Stimulated activated CD8-positive, alpha-beta memory T cell treated with anti-CD3 and anti-CD28 coated beads, Interleukin-4, amount 100 ng/mL, for 1 hour (primary cell): ENCODE measurements at regions not wholly inside any gene's neighbourhood (a gene's known extent, or its start where the extent isn't known, plus 50 kb on each side); places are given as distances from the start of the nearest gene placed in this dataset.

Experiments
- DNase-seq, 2 donors: peaks; one replicate each; pipeline ENCODE4 v3.0.0-alpha.2; 2020; ENCODE audit warnings: low read depth in 2 of 2, low spot score in 1 of 2

DNA sequence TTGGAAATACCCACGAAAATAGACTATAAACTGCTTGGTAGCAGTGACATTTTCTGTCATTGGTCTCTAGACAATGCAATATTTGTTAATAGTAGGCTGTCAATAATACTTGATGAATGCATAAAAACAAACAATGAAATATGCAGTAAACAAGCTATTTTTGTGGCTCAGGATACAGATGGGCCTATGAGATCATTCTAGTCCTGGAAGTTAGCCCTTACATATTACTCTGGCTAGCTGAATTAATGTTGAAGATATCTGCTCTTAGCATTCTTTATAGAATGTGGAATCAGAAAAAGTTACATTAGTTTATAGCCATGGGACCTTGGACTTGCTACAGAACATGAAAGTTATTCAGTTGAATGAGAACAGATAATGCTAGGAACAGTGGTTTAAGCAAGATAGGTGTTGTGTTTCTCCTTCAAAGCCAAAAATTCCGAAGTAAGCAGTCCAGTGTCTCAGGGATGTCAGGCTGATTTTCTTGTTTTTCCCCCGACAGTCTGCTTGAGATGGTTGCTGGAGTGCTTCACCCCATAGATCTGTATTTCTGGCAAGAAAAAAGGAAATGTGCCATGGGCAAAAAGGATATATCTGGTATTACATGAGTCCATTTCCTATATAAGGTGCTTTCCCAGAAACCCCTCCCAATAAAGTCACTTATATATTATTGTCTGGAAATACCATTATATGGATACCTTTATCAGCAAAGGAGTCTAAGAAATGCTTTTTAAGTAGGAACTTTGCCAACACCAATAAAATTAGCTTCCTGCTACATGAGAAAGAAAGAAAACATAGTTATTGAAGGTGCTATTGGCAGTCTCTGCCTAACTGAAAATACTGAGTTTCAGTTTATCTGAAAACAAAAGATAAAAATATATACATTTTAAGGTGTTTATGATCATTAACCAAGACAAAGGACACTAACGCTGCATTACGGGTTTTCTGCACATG, 619.4 kb upstream of the ATP2B1 start:
- no peak for DNase-seq

DNA sequence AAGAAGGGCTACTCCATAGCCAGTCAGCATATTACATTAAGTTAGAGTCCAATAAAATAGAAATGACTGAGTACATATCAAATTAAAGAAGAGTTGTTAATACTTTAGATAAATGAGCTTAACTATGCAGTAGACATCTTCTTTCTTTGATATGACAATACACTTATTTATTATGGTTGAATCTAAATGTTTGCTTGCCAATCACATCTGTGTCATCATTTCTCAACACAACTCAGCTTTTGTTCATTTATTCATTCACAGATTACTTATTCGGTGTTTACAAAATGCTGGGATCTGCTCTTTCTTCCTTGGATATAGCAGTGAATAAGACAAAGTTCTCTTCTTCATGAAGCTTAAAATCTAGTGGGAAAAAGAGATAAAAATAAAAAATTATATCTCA, 614.6 kb upstream of the ATP2B1 start:
- no peak for DNase-seq

DNA sequence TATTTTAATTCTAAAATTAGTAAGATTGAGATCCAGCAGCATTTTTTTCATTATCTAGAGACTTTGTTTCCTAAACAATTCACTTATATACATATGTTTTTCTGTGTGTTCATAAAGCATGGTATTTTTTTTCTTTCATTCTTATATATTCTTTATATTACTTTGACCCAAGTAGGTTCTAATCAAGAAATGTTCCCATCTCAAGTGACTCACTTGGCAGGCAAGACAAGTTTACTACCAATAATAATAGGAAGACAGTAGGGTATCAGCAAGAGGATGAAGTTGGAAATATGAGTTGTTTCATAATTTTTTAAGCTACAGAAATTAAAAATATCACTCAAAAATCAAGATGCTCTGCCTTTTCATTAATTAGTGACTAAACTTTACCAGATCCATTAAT, 613.4 kb upstream of the ATP2B1 start:
- no peak for DNase-seq

DNA sequence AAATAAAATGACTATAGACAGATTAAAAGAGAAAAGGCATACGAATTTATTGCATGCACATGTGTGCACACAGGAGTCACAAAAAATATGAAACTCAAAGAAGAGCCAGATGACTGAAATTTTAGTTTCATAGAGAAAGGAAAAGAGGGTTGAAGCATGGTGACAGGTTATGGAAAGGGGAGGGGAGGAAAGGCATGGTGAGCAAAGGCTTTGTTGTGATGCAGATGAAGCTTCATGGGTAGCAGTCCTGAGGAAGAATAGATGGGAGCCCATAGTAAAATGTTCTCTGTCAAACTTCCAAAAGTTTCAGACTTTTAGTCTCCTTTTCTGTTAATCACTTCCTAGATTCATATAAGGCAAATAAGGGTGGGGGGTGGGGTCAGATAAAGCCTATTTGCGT, 612.7 kb upstream of the ATP2B1 start:
- no peak for DNase-seq

DNA sequence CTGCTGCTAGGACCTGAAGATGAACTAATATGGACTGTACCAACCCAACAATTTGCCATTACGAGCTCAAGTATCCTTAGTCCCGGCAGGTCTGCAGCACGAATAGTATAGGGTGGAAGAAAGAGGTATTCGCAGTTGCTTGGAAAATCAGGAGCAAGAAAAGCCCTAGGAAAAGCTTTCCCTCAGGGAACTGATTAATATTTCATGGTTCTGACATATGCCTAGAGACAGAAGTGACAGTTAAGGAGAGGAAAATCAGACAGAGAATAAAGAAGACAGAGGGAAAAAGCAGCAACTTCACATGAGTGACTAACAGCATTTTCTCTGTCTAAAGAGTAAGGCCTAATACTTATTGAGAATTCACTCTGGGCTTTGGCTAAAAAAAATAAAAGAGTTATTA, 602.9 kb upstream of the ATP2B1 start:
- no peak for DNase-seq

DNA sequence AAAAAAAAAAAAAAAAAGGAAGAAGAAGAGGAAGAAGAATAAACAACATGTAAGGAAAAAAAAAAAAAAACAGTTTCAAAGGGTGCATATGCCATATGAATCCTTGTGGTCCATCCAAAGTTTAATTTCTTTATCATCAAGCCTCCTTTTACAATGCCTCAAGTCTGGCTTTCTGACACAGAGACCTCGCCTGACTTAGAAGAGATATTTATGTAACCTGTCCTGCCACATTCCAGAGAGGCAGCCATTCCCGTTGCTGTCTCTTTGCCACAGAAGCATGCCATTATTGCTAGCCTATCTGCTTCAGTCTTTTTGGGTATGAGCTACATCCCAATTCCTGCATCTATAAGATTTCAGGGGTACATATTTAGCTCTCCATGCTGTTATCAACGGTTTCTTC, 596.7 kb upstream of the ATP2B1 start:
- DNase-seq: no peak

DNA sequence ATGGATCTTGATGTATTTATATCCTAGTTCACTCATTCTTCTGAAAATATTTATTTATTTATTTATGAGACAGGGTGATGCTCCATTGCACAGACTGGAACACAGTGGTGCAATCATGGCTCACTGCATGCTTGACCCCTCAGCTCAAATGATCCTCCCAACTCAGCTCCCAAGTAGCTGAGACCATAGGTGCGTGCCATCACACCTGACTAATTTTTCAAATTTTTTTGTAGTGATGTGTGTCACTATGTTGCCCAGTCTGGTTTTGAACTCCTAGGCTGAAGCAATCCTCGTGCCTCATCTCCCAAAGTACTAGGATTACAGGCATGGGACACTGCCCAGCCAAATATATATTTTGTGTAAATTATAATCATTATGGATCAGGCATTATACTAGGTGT, 595.6 kb upstream of the ATP2B1 start:
- no peak for DNase-seq

DNA sequence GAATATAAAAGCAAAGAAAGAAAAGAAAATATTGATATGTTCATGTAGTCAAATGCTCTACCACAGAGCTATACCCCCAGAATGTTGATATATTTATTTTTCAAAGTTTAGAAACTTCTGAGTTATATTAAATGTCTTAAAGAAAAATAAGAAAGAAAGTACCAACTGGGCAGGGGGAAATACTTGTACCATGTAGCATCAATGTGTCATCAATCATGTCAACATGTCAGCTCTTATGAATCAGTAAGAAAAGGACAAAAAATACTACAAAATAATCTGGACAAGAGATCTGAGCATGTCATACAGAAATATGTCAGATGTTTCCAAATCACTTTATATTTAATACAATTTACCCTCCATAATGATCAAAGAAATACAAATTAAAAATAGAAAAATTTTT, 595.1 kb upstream of the ATP2B1 start:
- no peak for DNase-seq

DNA sequence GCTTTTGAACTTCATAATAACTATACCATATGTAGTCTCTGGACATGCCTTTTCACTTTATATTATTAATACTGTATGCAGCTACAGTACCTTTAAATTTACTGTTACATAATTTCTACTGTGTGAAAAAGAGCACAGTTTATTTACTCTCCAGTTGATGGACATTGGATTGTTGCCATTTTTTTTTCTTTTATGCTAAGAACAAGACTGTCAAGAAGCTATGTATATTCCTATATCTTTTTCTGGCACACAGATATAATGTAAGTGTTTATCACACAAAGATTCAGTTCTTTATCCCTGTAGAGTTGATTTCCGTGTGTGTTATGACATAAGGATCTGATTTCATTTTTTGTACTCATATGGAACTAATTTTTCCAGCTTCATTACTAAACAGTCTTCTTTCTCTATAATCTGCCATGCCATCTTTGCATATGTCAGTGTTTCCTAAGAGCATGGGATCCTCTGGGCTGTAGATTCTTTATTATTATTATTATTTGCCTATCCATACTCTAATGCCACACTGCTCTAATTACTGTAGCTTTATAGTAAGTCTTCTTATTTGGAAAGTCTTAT, 593.0 kb upstream of the ATP2B1 start:
- DNase-seq: no peak

DNA sequence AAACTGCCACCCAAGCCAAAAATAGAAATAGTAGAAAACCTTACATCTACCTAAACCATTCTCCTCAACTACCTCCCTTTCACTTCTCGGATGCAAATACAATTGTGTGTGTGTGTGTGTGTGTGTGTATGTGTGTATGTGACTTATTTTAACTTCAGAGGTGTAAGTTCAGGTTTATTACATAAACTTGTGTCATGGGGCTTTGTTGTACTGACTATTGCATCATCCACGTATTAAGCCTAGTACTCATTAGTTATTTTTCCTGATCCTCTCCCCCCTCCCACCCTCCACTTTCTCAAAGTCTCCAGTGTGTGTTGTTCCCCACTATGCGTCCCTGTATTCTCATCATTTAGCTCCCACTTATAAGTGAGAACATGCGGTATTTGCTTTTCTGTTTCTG, 592.5 kb upstream of the ATP2B1 start:
- DNase-seq: no peak

DNA sequence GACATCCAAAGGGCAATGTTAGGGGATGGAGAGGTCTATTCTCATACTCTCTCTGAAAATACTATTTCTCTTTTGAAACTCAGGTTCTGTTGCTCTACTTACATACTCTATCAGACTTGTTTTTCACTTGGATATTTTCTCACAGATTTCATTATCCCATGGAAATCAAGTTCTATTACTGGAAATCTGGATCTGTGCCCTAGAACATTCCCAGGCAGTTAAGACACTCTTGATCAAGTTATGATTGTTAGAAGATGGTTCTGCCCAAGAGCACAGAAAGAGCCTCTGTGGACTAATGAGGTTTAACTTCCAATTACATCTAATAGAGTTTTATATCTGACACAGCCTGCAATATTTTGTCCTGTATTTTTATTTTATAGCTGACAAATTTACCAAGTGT, 591.0 kb upstream of the ATP2B1 start:
- DNase-seq: no peak

DNA sequence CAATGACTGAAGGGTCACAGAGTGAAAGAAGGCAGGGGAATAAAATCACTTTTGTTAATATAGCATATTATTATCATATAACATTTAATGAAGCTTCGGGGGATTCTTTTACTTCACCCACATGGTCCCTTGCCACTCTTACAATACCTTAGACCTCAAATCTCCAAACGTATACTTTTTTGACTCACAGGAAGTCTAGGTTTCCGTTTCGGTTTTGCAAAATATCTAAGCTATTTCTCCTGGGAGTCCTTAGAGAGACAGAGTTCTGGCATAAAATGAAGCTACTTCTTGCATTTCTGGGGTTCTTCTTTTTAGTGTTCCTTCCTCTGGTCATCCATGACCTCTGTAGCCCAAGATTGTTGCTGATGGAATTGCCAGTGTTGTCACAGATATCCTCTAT, 590.5 kb upstream of the ATP2B1 start:
- DNase-seq: no peak

DNA sequence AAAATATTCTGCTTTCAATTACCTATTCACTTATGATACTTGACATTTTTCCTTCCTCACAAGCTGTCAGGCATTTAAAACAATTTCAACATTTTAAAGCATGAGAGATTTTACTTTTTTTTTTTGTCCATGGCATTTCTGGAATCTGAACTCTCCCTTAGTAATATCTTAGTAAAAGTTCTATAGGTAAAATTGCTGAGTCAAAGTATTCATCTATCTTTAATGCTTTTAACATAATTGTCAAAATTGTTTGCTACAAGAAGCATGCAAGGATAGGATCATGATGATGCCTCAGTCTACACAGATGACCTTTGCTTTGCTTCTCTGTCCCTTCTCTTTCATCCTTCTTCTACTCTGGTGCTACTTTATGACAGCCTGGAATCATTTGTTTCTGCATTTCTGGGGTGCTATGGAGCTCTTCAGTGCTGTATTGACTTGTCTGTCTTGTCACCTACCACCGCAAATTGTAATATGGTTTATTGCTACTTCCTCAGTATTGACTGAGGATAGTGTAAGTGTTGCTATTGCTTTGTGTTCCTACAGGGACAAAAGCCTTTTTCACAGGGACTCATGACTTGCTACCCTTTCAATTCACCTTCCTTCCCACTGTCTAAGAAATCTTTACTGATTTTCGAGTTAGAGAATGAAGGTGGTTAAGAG, 589.8 kb upstream of the ATP2B1 start:
- no peak for DNase-seq

DNA sequence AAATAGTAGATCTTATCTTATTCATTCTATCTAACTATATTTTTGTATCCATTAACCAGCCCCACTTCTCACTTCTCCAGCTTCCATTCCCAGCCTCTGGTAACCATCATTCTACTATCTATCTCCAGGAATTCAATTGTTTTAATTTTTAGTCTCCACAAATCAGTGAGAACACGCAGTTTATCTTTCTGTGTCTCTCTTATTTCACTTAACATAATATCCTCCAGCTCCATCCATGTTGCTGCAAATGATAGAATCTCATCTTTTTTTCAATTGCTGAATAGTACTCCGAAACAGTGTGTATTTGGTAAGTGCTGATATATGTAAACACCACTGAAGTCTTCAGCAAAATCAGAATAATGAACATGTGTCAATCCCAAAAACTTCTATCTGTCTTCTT, 587.2 kb upstream of the ATP2B1 start:
- no peak for DNase-seq

DNA sequence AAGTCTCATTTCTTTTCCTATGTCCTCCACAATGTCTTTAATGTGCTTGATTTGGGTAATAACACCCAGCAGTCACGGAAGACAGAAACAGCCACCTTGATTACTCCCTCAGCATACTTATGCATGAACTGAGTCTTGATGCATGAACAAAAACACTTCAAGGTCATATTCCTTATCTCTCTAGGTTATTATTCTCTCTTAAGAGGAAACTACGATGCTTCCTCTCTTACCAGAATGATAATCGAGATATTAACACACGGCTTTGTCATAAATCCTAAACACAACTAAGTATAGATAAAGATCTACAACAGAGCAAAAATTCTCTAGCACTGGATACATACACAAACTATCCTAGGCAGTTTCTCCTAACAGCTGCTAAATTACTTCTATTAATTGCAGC, 583.5 kb upstream of the ATP2B1 start:
- DNase-seq: no peak

DNA sequence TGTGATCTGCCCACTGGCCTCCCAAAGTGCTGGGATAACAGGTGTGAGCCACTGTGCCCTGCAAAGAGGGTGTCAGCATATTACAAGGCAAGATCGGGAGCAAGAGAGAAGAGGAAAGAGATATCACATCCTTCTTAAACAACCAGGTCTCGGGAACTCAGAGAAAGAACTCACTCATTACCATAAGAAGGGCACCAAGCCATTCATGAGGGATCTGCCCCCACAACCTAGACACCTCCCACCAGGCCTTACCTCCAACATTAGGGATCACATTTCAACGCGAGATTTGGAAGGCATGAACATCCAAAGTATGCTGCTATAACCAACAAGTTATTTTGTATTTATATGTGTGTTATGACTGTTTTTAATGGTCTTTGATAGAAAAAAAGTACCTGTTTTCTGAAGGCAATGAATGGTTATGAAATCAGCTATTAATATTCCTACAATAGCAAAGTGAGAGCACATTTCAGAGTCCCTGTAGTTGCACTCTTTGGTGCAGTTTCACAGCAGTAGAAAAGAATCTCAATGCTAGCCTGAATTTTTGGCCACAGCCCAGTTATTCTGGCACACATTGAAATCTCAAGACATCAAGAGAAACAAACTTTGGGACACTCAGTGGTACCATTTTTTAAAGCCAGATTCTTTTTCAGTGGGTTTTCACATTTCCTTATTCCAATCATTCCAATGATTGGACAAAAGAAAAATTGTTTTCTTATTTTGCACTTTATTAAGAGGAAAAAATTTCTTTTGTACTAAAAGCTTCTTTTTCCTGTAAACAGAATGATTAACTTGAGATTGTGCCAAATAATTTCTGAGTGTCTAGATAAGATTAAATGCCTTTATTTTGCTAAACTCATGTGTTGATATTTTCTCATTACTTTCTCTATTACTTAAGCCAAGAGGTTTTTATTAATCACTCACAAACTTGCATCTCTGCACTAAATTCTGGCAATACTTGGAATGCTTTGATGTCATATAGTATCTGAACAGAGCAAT, 582.6 kb upstream of the ATP2B1 start:
- DNase-seq: no peak

DNA sequence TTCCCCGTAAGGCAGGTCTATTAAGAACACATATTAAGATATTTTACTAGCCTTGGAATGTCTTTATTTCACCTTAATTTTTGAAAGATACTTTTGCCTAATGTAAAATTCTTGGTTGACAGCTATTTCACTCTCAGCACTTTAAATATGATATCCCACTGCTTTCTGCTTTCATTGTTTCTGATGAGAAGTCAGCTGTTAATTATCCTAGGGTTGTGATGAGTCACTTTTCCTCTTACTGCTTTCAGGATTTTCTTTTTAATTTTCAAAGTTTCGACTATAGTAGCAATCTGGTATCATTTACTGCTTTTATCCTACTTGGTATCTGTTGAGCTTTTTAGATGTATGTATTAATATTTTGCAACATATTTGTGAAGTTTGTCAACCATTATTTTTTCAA, 578.9 kb upstream of the ATP2B1 start:
- no peak for DNase-seq

DNA sequence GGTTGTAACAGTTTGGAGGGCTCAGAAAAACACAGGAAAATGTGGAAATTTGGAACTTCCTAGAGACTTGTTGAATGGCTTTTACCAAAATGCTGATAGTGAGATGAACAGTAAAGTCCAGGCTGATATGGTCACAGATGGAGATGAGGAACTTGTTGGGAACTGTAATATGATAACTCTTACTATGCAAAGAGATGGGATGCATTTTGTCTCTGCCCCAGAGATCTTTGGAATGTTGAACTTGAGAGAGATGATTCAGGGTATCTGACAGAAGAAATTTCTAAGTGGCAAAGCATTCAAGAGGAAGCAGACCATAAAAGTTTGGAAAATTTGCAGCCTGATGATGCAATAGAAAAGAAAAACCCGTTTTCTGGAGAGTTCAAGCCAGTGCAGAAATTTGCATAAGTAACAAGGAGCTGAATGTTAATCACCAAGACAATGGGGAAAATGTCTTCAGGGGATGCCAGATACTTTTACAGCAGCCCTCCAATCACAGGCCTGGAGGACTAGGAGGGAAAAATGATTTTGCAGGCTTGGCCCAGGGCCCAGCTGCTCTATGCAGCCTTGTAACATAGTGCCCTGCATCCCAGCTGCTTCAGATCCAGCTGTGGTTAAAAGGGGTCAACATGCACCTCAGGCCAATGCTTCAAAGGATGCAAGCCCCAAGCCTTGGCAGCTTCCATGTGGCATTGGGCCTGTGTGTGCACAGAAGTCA, 572.7 kb upstream of the ATP2B1 start:
- no peak for DNase-seq

DNA sequence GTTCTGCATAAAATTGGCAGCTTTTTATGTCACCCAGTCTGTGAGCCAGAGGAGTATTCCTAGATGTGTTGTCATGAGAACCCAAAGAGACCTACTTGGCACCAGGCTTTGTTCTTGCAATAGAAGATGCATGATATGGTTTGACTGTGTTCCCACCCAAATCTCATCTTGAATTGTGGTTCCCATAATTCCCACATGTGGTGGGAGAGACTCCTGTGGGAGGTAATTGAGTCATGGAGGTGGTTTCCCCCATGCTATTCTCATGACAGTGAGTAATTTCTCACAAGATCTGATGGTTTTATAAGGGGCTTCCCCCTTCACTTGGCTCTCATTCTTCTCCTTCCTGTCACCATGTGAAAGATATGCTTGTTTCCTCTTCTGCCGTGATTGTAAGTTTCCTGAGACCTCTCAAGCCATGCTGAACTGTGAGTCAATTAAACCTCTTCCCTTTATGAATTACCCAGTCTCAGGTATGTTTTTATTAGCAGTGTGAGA, 572.0 kb upstream of the ATP2B1 start:
- DNase-seq: no peak

DNA sequence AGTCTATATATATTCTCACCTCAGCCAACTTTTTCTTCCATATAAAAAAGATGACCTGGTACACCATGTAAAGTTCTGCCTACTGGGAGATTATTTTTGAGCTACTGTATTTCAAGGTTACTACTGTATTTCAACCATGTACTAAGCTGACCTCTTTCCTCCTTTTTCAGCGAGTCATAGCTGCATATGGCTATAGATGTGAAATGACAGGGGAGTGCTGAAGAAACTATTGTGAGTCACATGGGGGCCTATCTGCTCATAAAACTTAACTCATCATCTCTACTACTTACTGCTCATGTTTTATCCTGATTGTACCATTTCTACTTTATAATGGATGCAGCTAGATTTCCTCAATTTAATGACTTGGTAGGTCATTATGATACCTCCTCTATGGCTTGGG, 571.4 kb upstream of the ATP2B1 start:
- no peak for DNase-seq
